SK-N-SH (cell line): ENCODE measurements at regions not wholly inside any gene's neighbourhood (a gene's known extent, or its start where the extent isn't known, plus 50 kb on each side); places are given as distances from the start of the nearest gene placed in this dataset.

Experiments
- CTCF ChIA-PET: fragments of 300-600, 350-600 bp; formaldehyde crosslinking; extraction: SDS; loops from one replicate; lab custom pipeline; 2021; lab: Yijun Ruan, JAX
- POLR2A ChIA-PET: fragments of 350-600 bp; sonication (Branson Sonifier 250); formaldehyde crosslinking; extraction: SDS; loops from one replicate; lab custom pipeline; 2020; ENCODE audit warnings: antibody characterized with exemption, inconsistent platforms; lab: Yijun Ruan, JAX
- DNase-seq: peaks from one replicate; pipeline ENCODE4 v3.0.0; 2012
- H2AFZ ChIP-seq: fragments of 200-600 bp; sonication (generic); 2 replicates; pipeline ENCODE4 v1.8.1; 2016; ENCODE audit warnings: antibody characterized with exemption, mild to moderate bottlenecking, low read depth
- H3F3A ChIP-seq: fragments of 200-600 bp; sonication (generic); replicated peaks from 2 replicates; pipeline ENCODE3; 2016; ENCODE audit warnings: antibody characterized with exemption, mild to moderate bottlenecking; ENCODE audit not compliant: insufficient read depth
- H3K27ac ChIP-seq, 2 experiments: fragments of 200-500 bp in 1 of 2; fragments of 200-600 bp in 1 of 2; sonication (Bioruptor generic) in 1 of 2; sonication (generic), shearing (Covaris generic) in 1 of 2; 2 replicates each; pipeline versions ENCODE4 v1.5.1 to v1.6.1; 2014 to 2016; ENCODE audit warnings: low read depth in 2 of 2, inconsistent platforms in 1 of 2, low read length in 1 of 2, mild to moderate bottlenecking in 1 of 2, mixed read lengths in 1 of 2
- H3K27me3 ChIP-seq: fragments of 200-600 bp; sonication (generic), shearing (Covaris generic); 2 replicates; pipeline ENCODE4 v1.6.1; 2016; ENCODE audit warnings: mixed run types; ENCODE audit not compliant: insufficient read depth
- H3K36me3 ChIP-seq, 2 experiments: fragments of 200-500 bp in 1 of 2; fragments of 200-600 bp in 1 of 2; sonication (Bioruptor generic) in 1 of 2; sonication (generic) in 1 of 2; replicated peaks in 1 of 2; 2 replicates each; pipeline versions ENCODE3 to v1.5.1; 2014 to 2016; ENCODE audit warnings: low read length in 1 of 2, mild to moderate bottlenecking in 1 of 2; ENCODE audit not compliant: insufficient read depth in 2 of 2, control insufficient read depth in 1 of 2
- H3K4me1 ChIP-seq, 2 experiments: fragments of 200-500 bp in 1 of 2; fragments of 200-600 bp in 1 of 2; sonication (Bioruptor generic) in 1 of 2; sonication (generic), shearing (Covaris generic) in 1 of 2; 2 replicates each; pipeline versions ENCODE4 v1.5.1 to v1.6.1; 2014 to 2016; ENCODE audit warnings: low read depth in 1 of 2, low read length in 1 of 2, mixed run types in 1 of 2; ENCODE audit not compliant: insufficient read depth in 2 of 2, control insufficient read depth in 1 of 2
- H3K4me2 ChIP-seq: fragments of 200-600 bp; sonication (generic), shearing (Covaris generic); 2 replicates; pipeline ENCODE4 v1.6.1; 2017; ENCODE audit warnings: mixed run types
- H3K4me3 ChIP-seq, 2 experiments: fragments of 200-500 bp in 1 of 2; fragments of 200-600 bp in 1 of 2; sonication (Bioruptor generic) in 1 of 2; sonication (generic), shearing (Covaris generic) in 1 of 2; 2 replicates each; pipeline versions ENCODE4 v1.5.1 to v1.8.1; 2014 to 2016; ENCODE audit warnings: low read depth in 2 of 2, inconsistent platforms in 1 of 2, low read length in 1 of 2, mild to moderate bottlenecking in 1 of 2, mixed read lengths in 1 of 2, moderate library complexity in 1 of 2
- H3K79me2 ChIP-seq: fragments of 200-600 bp; sonication (generic); 2 replicates; pipeline ENCODE4 v1.8.1; 2017; ENCODE audit warnings: mild to moderate bottlenecking; ENCODE audit not compliant: insufficient read depth
- H3K9ac ChIP-seq: fragments of 200-600 bp; sonication (generic); 2 replicates; pipeline ENCODE4 v1.6.1; 2017; ENCODE audit warnings: mixed run types
- H3K9me2 ChIP-seq: fragments of 200-600 bp; sonication (generic); 2 replicates; pipeline ENCODE4 v1.6.1; 2017; ENCODE audit warnings: mixed run types
- H3K9me3 ChIP-seq: fragments of 200-600 bp; sonication (generic); 2 replicates; pipeline ENCODE4 v1.6.1; 2017; ENCODE audit warnings: mixed run types, mild to moderate bottlenecking, moderate library complexity
- H4K20me1 ChIP-seq: fragments of 200-600 bp; sonication (generic); 2 replicates; pipeline ENCODE4 v1.6.1; 2017; ENCODE audit warnings: mild to moderate bottlenecking, mixed run types; ENCODE audit not compliant: insufficient read depth
- CHD2 ChIP-seq: fragments of 150-350 bp; IDR thresholded peaks from 2 replicates; pipeline ENCODE4 v1.6.1; 2018; ENCODE audit warnings: low read length; ENCODE audit not compliant: partially characterized antibody
- EP300 ChIP-seq, 2 experiments: IDR thresholded peaks; 2 replicates each; pipeline versions ENCODE4 v1.4.0 to v1.6.1; 2012; ENCODE audit warnings: borderline replicate concordance in 1 of 2, low read depth in 1 of 2, low read length in 1 of 2
- EZH2phosphoT487 ChIP-seq: fragments of 200-600 bp; sonication (generic); IDR thresholded peaks from 2 replicates; pipeline ENCODE4 v1.6.1; 2017; ENCODE audit warnings: low read depth, mixed run types, mild to moderate bottlenecking, antibody characterized with exemption, moderate library complexity, borderline replicate concordance
- FOXJ3 ChIP-seq: sonication (generic); formaldehyde crosslinking; IDR thresholded peaks from 2 replicates; pipeline ENCODE4 v1.5.1; 2020; ENCODE audit warnings: mild to moderate bottlenecking, missing genetic modification reagents
- GATA2 ChIP-seq: sonication (generic); formaldehyde crosslinking; IDR thresholded peaks from 2 replicates; pipeline ENCODE4 v1.5.0; 2020; ENCODE audit warnings: mild to moderate bottlenecking, missing genetic modification reagents
- MEF2A ChIP-seq: IDR thresholded peaks from 2 replicates; pipeline ENCODE4 v1.4.0; 2012; ENCODE audit warnings: low read depth, borderline replicate concordance
- NRF1 ChIP-seq: IDR thresholded peaks from 2 replicates; pipeline ENCODE4 v1.6.1; 2012; ENCODE audit warnings: low read depth, mild to moderate bottlenecking, low read length
- POLR2AphosphoS5 ChIP-seq: IDR thresholded peaks from 2 replicates; pipeline ENCODE4 v1.6.1; 2012; ENCODE audit warnings: low read depth, low read length
- RAD21 ChIP-seq: IDR thresholded peaks from 2 replicates; pipeline ENCODE4 v1.6.1; 2012; ENCODE audit warnings: mild to moderate bottlenecking, low read length
- RCOR1 ChIP-seq: fragments of 150-350 bp; IDR thresholded peaks from 2 replicates; pipeline ENCODE4 v1.6.1; 2017; ENCODE audit warnings: antibody characterized with exemption, low read length
- RXRA ChIP-seq: IDR thresholded peaks from 2 replicates; pipeline ENCODE4 v1.4.0; 2012; ENCODE audit warnings: low read depth, mild to moderate bottlenecking, borderline replicate concordance
- SIN3A ChIP-seq: IDR thresholded peaks from 2 replicates; pipeline ENCODE4 v1.6.1; 2012; ENCODE audit warnings: low read depth, mild to moderate bottlenecking, low read length, moderate library complexity, borderline replicate concordance
- SMC3 ChIP-seq: IDR thresholded peaks from 2 replicates; pipeline ENCODE4 v1.6.1; 2012; ENCODE audit warnings: low read depth, low read length, improper control_type of control experiment
- TAF1 ChIP-seq: IDR thresholded peaks from 2 replicates; pipeline ENCODE4 v1.6.1; 2012; ENCODE audit warnings: low read depth, mild to moderate bottlenecking, low read length, moderate library complexity, borderline replicate concordance
- TCF12 ChIP-seq: IDR thresholded peaks from 2 replicates; pipeline ENCODE4 v1.4.0; 2012
- WGBS: methylation state at CpG from one replicate; pipeline ENCODE4 v1.1.6; 2017; ENCODE audit warnings: low lambda C conversion rate; 5-methylcytosine and 5-hydroxymethylcytosine counted together
- TF ChIP-seq, protein P1 (sequence below): IDR thresholded peaks from 2 replicates; pipeline ENCODE4; 2012
- TF ChIP-seq, protein P2 (sequence below): IDR thresholded peaks from 2 replicates; pipeline ENCODE4 v1.6.1; 2012; ENCODE audit warnings: mild to moderate bottlenecking, low read depth, low read length, moderate library complexity
- TF ChIP-seq, protein P3 (sequence below): IDR thresholded peaks from 2 replicates; pipeline ENCODE4 v1.4.0; 2012; ENCODE audit warnings: low read depth
- TF ChIP-seq, protein P4 (sequence below): IDR thresholded peaks from 2 replicates; pipeline ENCODE4 v1.4.0; 2012; ENCODE audit warnings: low read depth, borderline replicate concordance

DNA sequence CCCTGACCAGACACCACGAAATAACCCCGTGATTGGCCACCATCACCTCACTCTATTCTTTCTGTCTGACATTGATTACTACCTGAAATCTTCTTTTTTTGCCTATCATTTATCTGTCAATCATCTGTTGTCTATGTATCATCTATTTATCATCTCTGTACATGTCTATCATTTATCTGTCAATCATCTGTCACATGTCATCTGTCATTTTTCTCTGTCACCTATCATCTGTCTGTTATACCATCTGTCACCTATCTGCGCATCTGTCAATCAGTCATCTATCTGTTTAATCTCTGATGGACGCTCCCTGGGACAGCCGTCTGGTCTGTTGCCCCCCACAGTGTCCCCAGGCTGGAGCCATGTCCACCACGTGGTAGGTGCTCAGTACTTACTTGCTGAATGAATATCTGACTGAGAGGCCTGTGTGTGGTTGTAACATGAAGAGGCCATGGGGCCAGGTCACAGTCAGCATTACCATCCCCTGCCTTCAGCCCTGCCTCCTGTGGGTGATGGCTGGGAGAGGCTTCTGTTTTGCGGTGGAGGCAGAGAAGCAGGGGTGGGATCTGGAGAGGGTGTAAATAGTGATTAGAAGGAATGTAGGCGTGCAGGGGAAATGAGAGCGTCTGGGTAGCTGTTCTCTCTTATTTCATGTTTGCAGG is 302.7 kb downstream of the QKI start:
- 65% methylated on average over 9 of the region's 9 CpGs for WGBS
- TF ChIP-seq RCOR1, result no peak
- no peak for TF ChIP-seq RAD21
- TF ChIP-seq TAF1, result no peak
- no peak for TF ChIP-seq TCF12
- no peak for TF ChIP-seq SIN3A
- TF ChIP-seq NRF1, result no peak
- TF ChIP-seq POLR2AphosphoS5, result no peak
- no peak for TF ChIP-seq EZH2phosphoT487
- TF ChIP-seq, protein P1, sequence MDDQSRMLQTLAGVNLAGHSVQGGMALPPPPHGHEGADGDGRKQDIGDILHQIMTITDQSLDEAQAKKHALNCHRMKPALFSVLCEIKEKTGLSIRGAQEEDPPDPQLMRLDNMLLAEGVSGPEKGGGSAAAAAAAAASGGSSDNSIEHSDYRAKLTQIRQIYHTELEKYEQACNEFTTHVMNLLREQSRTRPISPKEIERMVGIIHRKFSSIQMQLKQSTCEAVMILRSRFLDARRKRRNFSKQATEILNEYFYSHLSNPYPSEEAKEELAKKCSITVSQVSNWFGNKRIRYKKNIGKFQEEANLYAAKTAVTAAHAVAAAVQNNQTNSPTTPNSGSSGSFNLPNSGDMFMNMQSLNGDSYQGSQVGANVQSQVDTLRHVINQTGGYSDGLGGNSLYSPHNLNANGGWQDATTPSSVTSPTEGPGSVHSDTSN, result no peak
- no peak for TF ChIP-seq EP300 (IDR thresholded peaks at IDR 0.05; ENCODE audit: borderline replicate concordance in 1 of 2, low read depth in 1 of 2, low read length in 1 of 2)
- no peak for TF ChIP-seq RXRA
- TF ChIP-seq, protein P2, sequence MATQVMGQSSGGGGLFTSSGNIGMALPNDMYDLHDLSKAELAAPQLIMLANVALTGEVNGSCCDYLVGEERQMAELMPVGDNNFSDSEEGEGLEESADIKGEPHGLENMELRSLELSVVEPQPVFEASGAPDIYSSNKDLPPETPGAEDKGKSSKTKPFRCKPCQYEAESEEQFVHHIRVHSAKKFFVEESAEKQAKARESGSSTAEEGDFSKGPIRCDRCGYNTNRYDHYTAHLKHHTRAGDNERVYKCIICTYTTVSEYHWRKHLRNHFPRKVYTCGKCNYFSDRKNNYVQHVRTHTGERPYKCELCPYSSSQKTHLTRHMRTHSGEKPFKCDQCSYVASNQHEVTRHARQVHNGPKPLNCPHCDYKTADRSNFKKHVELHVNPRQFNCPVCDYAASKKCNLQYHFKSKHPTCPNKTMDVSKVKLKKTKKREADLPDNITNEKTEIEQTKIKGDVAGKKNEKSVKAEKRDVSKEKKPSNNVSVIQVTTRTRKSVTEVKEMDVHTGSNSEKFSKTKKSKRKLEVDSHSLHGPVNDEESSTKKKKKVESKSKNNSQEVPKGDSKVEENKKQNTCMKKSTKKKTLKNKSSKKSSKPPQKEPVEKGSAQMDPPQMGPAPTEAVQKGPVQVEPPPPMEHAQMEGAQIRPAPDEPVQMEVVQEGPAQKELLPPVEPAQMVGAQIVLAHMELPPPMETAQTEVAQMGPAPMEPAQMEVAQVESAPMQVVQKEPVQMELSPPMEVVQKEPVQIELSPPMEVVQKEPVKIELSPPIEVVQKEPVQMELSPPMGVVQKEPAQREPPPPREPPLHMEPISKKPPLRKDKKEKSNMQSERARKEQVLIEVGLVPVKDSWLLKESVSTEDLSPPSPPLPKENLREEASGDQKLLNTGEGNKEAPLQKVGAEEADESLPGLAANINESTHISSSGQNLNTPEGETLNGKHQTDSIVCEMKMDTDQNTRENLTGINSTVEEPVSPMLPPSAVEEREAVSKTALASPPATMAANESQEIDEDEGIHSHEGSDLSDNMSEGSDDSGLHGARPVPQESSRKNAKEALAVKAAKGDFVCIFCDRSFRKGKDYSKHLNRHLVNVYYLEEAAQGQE, result no peak
- TF ChIP-seq, protein P3, sequence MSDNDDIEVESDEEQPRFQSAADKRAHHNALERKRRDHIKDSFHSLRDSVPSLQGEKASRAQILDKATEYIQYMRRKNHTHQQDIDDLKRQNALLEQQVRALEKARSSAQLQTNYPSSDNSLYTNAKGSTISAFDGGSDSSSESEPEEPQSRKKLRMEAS, result no peak
- TF ChIP-seq CHD2, result no peak
- no peak for TF ChIP-seq SMC3
- TF ChIP-seq GATA2 (CRISPR knock-in tag), result no peak
- no peak for TF ChIP-seq MEF2A
- TF ChIP-seq, protein P4, sequence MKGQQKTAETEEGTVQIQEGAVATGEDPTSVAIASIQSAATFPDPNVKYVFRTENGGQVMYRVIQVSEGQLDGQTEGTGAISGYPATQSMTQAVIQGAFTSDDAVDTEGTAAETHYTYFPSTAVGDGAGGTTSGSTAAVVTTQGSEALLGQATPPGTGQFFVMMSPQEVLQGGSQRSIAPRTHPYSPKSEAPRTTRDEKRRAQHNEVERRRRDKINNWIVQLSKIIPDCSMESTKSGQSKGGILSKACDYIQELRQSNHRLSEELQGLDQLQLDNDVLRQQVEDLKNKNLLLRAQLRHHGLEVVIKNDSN, result no peak
- TF ChIP-seq FOXJ3 (CRISPR knock-in tag), result no peak
- TF ChIP-seq, all 33 proteins: peak for 0
- CTCF ChIA-PET, result no interaction called here

More for the DNA sequence above, 302.7 kb downstream of the QKI start:
- no peaks in the 10 kb centered on the region for H3K27me3 ChIP-seq
- POLR2A ChIA-PET, result no interaction called here
- H4K20me1 ChIP-seq, result no peaks in the 10 kb centered on the region
- no peak overlapping the region for H3K4me3 ChIP-seq
- H3K9me3 ChIP-seq, result no peaks in the 10 kb centered on the region
- H3K9me2 ChIP-seq, result no peaks in the 10 kb centered on the region
- H3K36me3 ChIP-seq, result no peaks in the 10 kb centered on the region
- H2AFZ ChIP-seq, result no peak overlapping the region
- H3K9ac ChIP-seq, result no peak overlapping the region
- no peak overlapping the region for H3K27ac ChIP-seq
- H3K4me1 ChIP-seq, result peaks cover 0 to 9% of the 10 kb centered on the region in 2 experiments; a peak in 1 of 4 replicates
- no peaks in the 10 kb centered on the region for H3F3A ChIP-seq
- no peak overlapping the region for H3K4me2 ChIP-seq
- no peaks in the 10 kb centered on the region for H3K79me2 ChIP-seq
- DNase-seq, result no peak
